Nephron (organoid): ENCODE measurements at regions not wholly inside any gene's neighbourhood (a gene's known extent, or its start where the extent isn't known, plus 50 kb on each side); places are given as distances from the start of the nearest gene placed in this dataset.

Source experiments
- H3K27ac Mint-ChIP-seq, 3 experiments: 2 replicates each; pipeline ENCODE4 v1.8.0; 2020; ENCODE audit warnings: mixed read lengths in 3 of 3, mild to moderate bottlenecking in 2 of 3, moderate library complexity in 1 of 3
- H3K27me3 Mint-ChIP-seq: 2 replicates; pipeline ENCODE4 v1.8.0; 2021; ENCODE audit warnings: low read depth, mild to moderate bottlenecking, moderate library complexity, mixed read lengths
- H3K36me3 Mint-ChIP-seq: 2 replicates; pipeline ENCODE4 v1.8.0; 2020; ENCODE audit warnings: low read depth, mixed read lengths
- H3K4me1 Mint-ChIP-seq: 2 replicates; pipeline ENCODE4 v1.8.0; 2020; ENCODE audit warnings: mixed read lengths
- H3K4me3 Mint-ChIP-seq, 3 experiments: 2 replicates each; pipeline ENCODE4 v1.8.0; 2020; ENCODE audit warnings: mild to moderate bottlenecking in 3 of 3, mixed read lengths in 3 of 3, moderate library complexity in 2 of 3
- H3K9me3 Mint-ChIP-seq: 2 replicates; pipeline ENCODE4 v1.8.0; 2020; ENCODE audit warnings: mixed read lengths
- CTCF ChIP-seq, 3 experiments: fragments of 200-600 bp; sonication (generic); IDR thresholded peaks; one replicate each; pipeline ENCODE4 v1.5.0; 2021; ENCODE audit warnings: antibody characterized with exemption in 3 of 3; ENCODE audit not compliant: unreplicated experiment in 3 of 3

GRCh38 chr7:11235491-11235890 lies 261.8 kb downstream of the PHF14 start:
- Mint-ChIP-seq H3K27me3 (no peaks in the 10 kb centered on the region), H3K36me3 (no peaks in the 10 kb centered on the region), H3K4me3 (no peak overlapping the region), H3K27ac (no peak overlapping the region), H3K4me1 (peaks cover 38% of the 10 kb centered on the region), H3K9me3 (no peaks in the 10 kb centered on the region)
- TF ChIP-seq CTCF (IDR thresholded peaks at IDR 0.05; ENCODE audit: unreplicated experiment in 3 of 3), result no peak

GRCh38 chr7:11236680-11237079 lies 263.0 kb downstream of the PHF14 start:
- Mint-ChIP-seq H3K9me3 (no peaks in the 10 kb centered on the region), H3K4me1 (peaks cover 38% of the 10 kb centered on the region), H3K4me3 (no peak overlapping the region), H3K36me3 (no peaks in the 10 kb centered on the region), H3K27me3 (no peaks in the 10 kb centered on the region), H3K27ac (peak overlapping the region in 2 of 3 experiments; percentile 6 to 47)
- no peak for TF ChIP-seq CTCF (IDR thresholded peaks at IDR 0.05; ENCODE audit: unreplicated experiment in 3 of 3)

GRCh38 chr7:11237742-11238141 lies 264.1 kb downstream of the PHF14 start:
- H3K27ac Mint-ChIP-seq, result peak overlapping the region in 1 of 3 experiments; percentile 47
- H3K27me3 Mint-ChIP-seq, result no peaks in the 10 kb centered on the region
- H3K36me3 Mint-ChIP-seq, result no peaks in the 10 kb centered on the region
- peak overlapping the region; percentile 5 to 49 (median 44) for H3K4me3 Mint-ChIP-seq
- no peak for TF ChIP-seq CTCF (IDR thresholded peaks at IDR 0.05; ENCODE audit: unreplicated experiment in 3 of 3)
- peaks cover 38% of the 10 kb centered on the region for H3K4me1 Mint-ChIP-seq
- no peaks in the 10 kb centered on the region for H3K9me3 Mint-ChIP-seq

DNA sequence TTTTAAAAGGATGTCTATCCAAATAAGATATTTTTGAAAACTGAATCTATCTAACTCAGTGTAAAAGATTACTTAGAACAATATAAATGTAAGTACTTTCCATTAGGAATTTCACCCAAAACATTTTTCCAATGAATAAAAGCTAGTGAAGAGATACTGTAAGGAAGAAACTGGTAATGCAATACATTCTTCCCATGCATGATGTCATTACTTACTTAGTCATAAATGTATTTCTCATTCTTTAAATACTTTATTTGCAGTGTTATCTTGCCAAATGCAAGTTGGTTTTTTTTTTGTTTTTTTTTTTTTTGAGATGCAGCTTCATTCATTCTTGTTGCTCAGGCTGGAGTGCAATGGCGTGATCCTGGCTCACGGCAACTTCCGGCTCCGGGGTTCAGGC lies 265.6 kb downstream of the PHF14 start:
- H3K9me3 Mint-ChIP-seq, result no peaks in the 10 kb centered on the region
- no peaks in the 10 kb centered on the region for H3K36me3 Mint-ChIP-seq
- TF ChIP-seq CTCF (IDR thresholded peaks at IDR 0.05; ENCODE audit: unreplicated experiment in 3 of 3), result no peak
- no peaks in the 10 kb centered on the region for H3K27me3 Mint-ChIP-seq
- peaks cover 34% of the 10 kb centered on the region for H3K4me1 Mint-ChIP-seq
- no peak overlapping the region for H3K4me3 Mint-ChIP-seq
- no peak overlapping the region for H3K27ac Mint-ChIP-seq

DNA sequence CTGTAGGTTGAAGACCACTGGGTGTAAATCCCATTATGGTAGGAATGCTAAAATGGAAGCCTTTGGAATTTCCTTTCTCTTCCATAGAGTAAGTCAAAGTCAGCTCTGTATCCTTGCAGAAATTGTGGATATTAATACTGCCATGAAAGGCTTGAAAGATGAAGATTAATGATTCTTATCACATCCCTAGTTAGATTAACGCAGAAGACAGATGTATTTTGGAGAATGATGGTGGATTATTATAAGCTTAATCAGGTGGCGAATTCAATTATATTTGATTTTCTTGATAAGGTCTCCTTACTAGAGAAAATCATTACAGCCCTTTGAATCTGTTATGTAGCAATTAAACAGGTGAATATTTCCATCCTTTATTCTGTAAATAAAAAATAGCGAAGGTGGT lies 270.1 kb downstream of the PHF14 start:
- no peaks in the 10 kb centered on the region for H3K4me1 Mint-ChIP-seq
- no peaks in the 10 kb centered on the region for H3K9me3 Mint-ChIP-seq
- no peak overlapping the region for H3K4me3 Mint-ChIP-seq
- no peaks in the 10 kb centered on the region for H3K36me3 Mint-ChIP-seq
- TF ChIP-seq CTCF (IDR thresholded peaks at IDR 0.05; ENCODE audit: unreplicated experiment in 3 of 3), result no peak
- no peak overlapping the region for H3K27ac Mint-ChIP-seq
- no peaks in the 10 kb centered on the region for H3K27me3 Mint-ChIP-seq

- TF ChIP-seq CTCF (IDR thresholded peaks at IDR 0.05; ENCODE audit: unreplicated experiment in 3 of 3), result no peak
- H3K27ac Mint-ChIP-seq, result no peak overlapping the region
- H3K9me3 Mint-ChIP-seq, result no peaks in the 10 kb centered on the region
These were observed 270.5 kb downstream of the PHF14 start for GRCh38 chr7:11244149-11244548.

More at GRCh38 chr7:11244149-11244548, 270.5 kb downstream of the PHF14 start:
- Mint-ChIP-seq H3K36me3 (no peaks in the 10 kb centered on the region), H3K27me3 (no peaks in the 10 kb centered on the region), H3K4me3 (no peak overlapping the region), H3K4me1 (no peaks in the 10 kb centered on the region)
